ENCODE measurements at regions not wholly inside any gene's neighbourhood (a gene's known extent, or its start where the extent isn't known, plus 50 kb on each side); places are given as distances from the start of the nearest gene placed in this dataset.

- Histone ChIP-seq H3K4me3 (no peak overlapping the region), H3K4me1 (ENCODE audit: insufficient read depth) (peaks cover 22% of the 10 kb centered on the region), H3K4me2 (no peak overlapping the region), H3K9me2 (ENCODE audit: insufficient read depth) (peaks cover 7% of the 10 kb centered on the region; the same call in 1 of the 2 replicates), H3K79me2 (replicated peaks; ENCODE audit: insufficient read depth) (no peaks in the 10 kb centered on the region), H3F3A (replicated peaks; ENCODE audit: low read depth) (no peaks in the 10 kb centered on the region), H2AFZ (no peak overlapping the region), H3K27ac (ENCODE audit: low read depth) (no peak overlapping the region), H3K27me3 (ENCODE audit: insufficient read depth) (no peaks in the 10 kb centered on the region), H4K20me1 (replicated peaks; ENCODE audit: insufficient read depth) (no peaks in the 10 kb centered on the region), H3K36me3 (ENCODE audit: insufficient read depth) (no peaks in the 10 kb centered on the region)
- no peak for TF ChIP-seq EZH2 (IDR thresholded peaks at IDR 0.05; ENCODE audit: low read depth, unreplicated experiment)
- no peaks in the 10 kb centered on the region for H3K36me3 Mint-ChIP-seq (ENCODE audit: low read depth)
- peaks cover 17% of the 10 kb centered on the region for H3K4me1 Mint-ChIP-seq
- no peaks in the 10 kb centered on the region for H3K9me3 Mint-ChIP-seq
- peaks cover 3% of the 10 kb centered on the region for H3K27me3 Mint-ChIP-seq (ENCODE audit: insufficient read depth, low read depth, poor library complexity)
- H3K27ac Mint-ChIP-seq: no peak overlapping the region
- no peak overlapping the region for H3K4me3 Mint-ChIP-seq
- ATAC-seq (no peak), DNase-seq (ENCODE audit: low spot score) (no peak)
These were observed 200.1 kb downstream of the KCNJ2 start for GRCh38 chr17:70369391-70369790.

- no peaks in the 10 kb centered on the region for H3K36me3 ChIP-seq (ENCODE audit: insufficient read depth)
- no peak overlapping the region for H2AFZ ChIP-seq
- DNase-seq (ENCODE audit: low spot score) (no peak), ATAC-seq (no peak)
- Mint-ChIP-seq H3K27ac (no peak overlapping the region), H3K27me3 (ENCODE audit: insufficient read depth, low read depth, poor library complexity) (peaks cover 2% of the 10 kb centered on the region), H3K9me3 (no peaks in the 10 kb centered on the region), H3K4me3 (no peak overlapping the region), H3K4me1 (peaks cover 14% of the 10 kb centered on the region), H3K36me3 (ENCODE audit: low read depth) (no peaks in the 10 kb centered on the region)
- no peak for TF ChIP-seq CREB1 (CRISPR knock-in tag; IDR thresholded peaks at IDR 0.05; ENCODE audit: low read depth)
- TF ChIP-seq JUNB (IDR thresholded peaks at IDR 0.05; ENCODE audit: unreplicated experiment): no peak
- TF ChIP-seq CTCF (conservative IDR thresholded peaks at IDR 0.05; ENCODE audit: low read depth in 2 of 2): no peak
- no peak for TF ChIP-seq STAT1 (IDR thresholded peaks at IDR 0.05; ENCODE audit: unreplicated experiment)
- no peak overlapping the region for H3K4me3 ChIP-seq
- no peak overlapping the region for H3K27ac ChIP-seq (ENCODE audit: low read depth)
- no peaks in the 10 kb centered on the region for H4K20me1 ChIP-seq (replicated peaks; ENCODE audit: insufficient read depth)
- H3K4me2 ChIP-seq: no peak overlapping the region
- peaks cover 7% of the 10 kb centered on the region; the same call in 1 of the 2 replicates for H3K9me2 ChIP-seq (ENCODE audit: insufficient read depth)
- H3K27me3 ChIP-seq (ENCODE audit: insufficient read depth): no peaks in the 10 kb centered on the region
- no peaks in the 10 kb centered on the region for H3K79me2 ChIP-seq (replicated peaks; ENCODE audit: insufficient read depth)
- peaks cover 15% of the 10 kb centered on the region for H3K4me1 ChIP-seq (ENCODE audit: insufficient read depth)
- H3F3A ChIP-seq (replicated peaks; ENCODE audit: low read depth): no peaks in the 10 kb centered on the region
These were observed 201.5 kb downstream of the KCNJ2 start for GRCh38 chr17:70370816-70371215.

- TF ChIP-seq EZH2 (IDR thresholded peaks at IDR 0.05; ENCODE audit: low read depth, unreplicated experiment) (no peak), POLR2AphosphoS5 (IDR thresholded peaks at IDR 0.05; ENCODE audit: low read depth) (no peak)
- no peak overlapping the region for H3K4me2 ChIP-seq
- H3F3A ChIP-seq (replicated peaks; ENCODE audit: low read depth): no peaks in the 10 kb centered on the region
- peaks cover 2% of the 10 kb centered on the region for H3K27me3 Mint-ChIP-seq (ENCODE audit: insufficient read depth, low read depth, poor library complexity)
- no peaks in the 10 kb centered on the region for H3K27me3 ChIP-seq (ENCODE audit: insufficient read depth)
- no peak overlapping the region for H3K4me3 Mint-ChIP-seq
- DNase-seq (ENCODE audit: low spot score) (no peak), ATAC-seq (no peak)
- no peak overlapping the region for H3K27ac ChIP-seq (ENCODE audit: low read depth)
- peaks cover 4% of the 10 kb centered on the region; the same call in 2 of the 3 replicates for H3K4me1 Mint-ChIP-seq
- H4K20me1 ChIP-seq (replicated peaks; ENCODE audit: insufficient read depth): no peaks in the 10 kb centered on the region
- H3K9me2 ChIP-seq (ENCODE audit: insufficient read depth): peaks cover 7% of the 10 kb centered on the region; the same call in 1 of the 2 replicates
- H3K36me3 Mint-ChIP-seq (ENCODE audit: low read depth): no peaks in the 10 kb centered on the region
- H3K79me2 ChIP-seq (replicated peaks; ENCODE audit: insufficient read depth): no peaks in the 10 kb centered on the region
- H3K9me3 Mint-ChIP-seq: no peaks in the 10 kb centered on the region
- no peak overlapping the region for H3K27ac Mint-ChIP-seq
- no peaks in the 10 kb centered on the region for H3K36me3 ChIP-seq (ENCODE audit: insufficient read depth)
- no peaks in the 10 kb centered on the region for H3K4me1 ChIP-seq (ENCODE audit: insufficient read depth)
- no peak overlapping the region for H2AFZ ChIP-seq
- H3K4me3 ChIP-seq: no peak overlapping the region
These were observed 204.0 kb downstream of the KCNJ2 start for GRCh38 chr17:70373369-70373768.

Data from GM23338 (cell line).